ENCODE measurements at regions not wholly inside any gene's neighbourhood (a gene's known extent, or its start where the extent isn't known, plus 50 kb on each side); places are given as distances from the start of the nearest gene placed in this dataset.

GRCh38 chr7:106166651-106167342, 54.7 kb upstream of the SYPL1 start:
- DNase-seq (ENCODE audit: low read depth): peak; percentile 32
- H3K4me3 ChIP-seq (ENCODE audit: low read depth, low read length): no peak overlapping the region
- TF ChIP-seq, protein P1, sequence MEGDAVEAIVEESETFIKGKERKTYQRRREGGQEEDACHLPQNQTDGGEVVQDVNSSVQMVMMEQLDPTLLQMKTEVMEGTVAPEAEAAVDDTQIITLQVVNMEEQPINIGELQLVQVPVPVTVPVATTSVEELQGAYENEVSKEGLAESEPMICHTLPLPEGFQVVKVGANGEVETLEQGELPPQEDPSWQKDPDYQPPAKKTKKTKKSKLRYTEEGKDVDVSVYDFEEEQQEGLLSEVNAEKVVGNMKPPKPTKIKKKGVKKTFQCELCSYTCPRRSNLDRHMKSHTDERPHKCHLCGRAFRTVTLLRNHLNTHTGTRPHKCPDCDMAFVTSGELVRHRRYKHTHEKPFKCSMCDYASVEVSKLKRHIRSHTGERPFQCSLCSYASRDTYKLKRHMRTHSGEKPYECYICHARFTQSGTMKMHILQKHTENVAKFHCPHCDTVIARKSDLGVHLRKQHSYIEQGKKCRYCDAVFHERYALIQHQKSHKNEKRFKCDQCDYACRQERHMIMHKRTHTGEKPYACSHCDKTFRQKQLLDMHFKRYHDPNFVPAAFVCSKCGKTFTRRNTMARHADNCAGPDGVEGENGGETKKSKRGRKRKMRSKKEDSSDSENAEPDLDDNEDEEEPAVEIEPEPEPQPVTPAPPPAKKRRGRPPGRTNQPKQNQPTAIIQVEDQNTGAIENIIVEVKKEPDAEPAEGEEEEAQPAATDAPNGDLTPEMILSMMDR (conservative IDR thresholded peaks at IDR 0.05; ENCODE audit: low read depth, low read length): peak; percentile 81

DNA sequence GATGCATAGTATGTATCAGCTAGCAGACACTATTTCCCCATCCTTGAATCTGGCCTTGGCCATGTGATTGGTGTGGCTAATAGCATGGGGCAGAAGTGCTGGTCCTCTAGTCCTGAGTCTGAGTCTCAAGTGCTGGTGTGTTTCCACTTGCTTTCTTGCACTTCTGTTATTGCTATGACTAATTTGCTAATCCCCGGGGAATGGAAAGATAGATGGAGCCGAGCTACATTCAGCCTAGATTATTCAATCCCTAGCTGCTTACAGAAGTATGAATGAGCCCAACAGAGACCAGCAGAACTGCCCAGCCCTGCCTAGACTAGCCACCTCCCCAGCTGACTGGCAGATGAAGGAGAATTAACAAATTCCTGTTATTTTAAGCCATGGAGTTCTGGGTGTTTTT, 53.2 kb upstream of the SYPL1 start:
- TF ChIP-seq, protein P1 (conservative IDR thresholded peaks at IDR 0.05; ENCODE audit: low read depth, low read length): no peak
- DNase-seq (ENCODE audit: low read depth): no peak

DNA sequence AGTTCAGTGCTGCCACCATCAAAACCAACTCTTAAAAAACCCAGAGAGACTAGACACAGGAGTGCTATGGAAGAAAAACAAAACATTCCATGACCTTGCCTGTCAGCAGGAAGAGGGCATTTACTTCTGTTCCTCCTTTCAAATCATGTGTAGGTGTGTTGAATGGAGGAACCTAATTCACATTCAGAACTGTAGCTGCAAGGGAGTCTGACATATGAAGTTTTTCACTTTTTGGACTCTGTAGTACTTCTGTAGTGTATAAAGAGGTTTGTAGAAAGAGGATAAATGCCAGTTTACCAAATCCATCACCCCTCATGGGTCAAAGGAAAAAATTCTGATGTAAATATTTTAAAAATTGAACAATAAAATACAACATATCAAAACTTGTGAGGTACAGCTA, 51.1 kb upstream of the SYPL1 start:
- TF ChIP-seq, protein P1 (conservative IDR thresholded peaks at IDR 0.05; ENCODE audit: low read depth, low read length): no peak
- DNase-seq (ENCODE audit: low read depth): no peak
- no peak overlapping the region for H3K4me3 ChIP-seq (ENCODE audit: low read depth, low read length)

More for the DNA sequence above, 53.2 kb upstream of the SYPL1 start:
- H3K4me3 ChIP-seq (ENCODE audit: low read depth, low read length): no peak overlapping the region

All from epithelial cell of proximal tubule (primary cell).